Small intestine (tissue), 7 donors: ENCODE measurements at regions not wholly inside any gene's neighbourhood (a gene's known extent, or its start where the extent isn't known, plus 50 kb on each side); places are given as distances from the start of the nearest gene placed in this dataset.

Source experiments
- DNase-seq, 2 donors: peaks; one replicate each; pipeline versions ENCODE4 v3.0.0 to v3.0.0-alpha.2; 2013
- FAIRE-seq: peaks from 2 replicates; lab custom pipeline; 2012; peaks lifted over from hg19 to GRCh38; lab: Jason Lieb, UNC
- H3K27ac ChIP-seq, 3 donors: one replicate each; pipeline ENCODE4 v1.5.1; 2013; ENCODE audit warnings: low read length in 2 of 3, mild to moderate bottlenecking in 2 of 3, control low read depth in 1 of 3, inconsistent platforms in 1 of 3, low read depth in 1 of 3, moderate library complexity in 1 of 3
- H3K27me3 ChIP-seq, 3 donors: one replicate each; pipeline ENCODE4 v1.6.1; 2013; ENCODE audit warnings: low read length in 3 of 3, inconsistent platforms in 1 of 3; ENCODE audit not compliant: control insufficient read depth in 3 of 3, insufficient read depth in 3 of 3
- H3K36me3 ChIP-seq, 3 donors: one replicate each; pipeline ENCODE4 v1.6.1; 2013; ENCODE audit warnings: low read length in 3 of 3, inconsistent platforms in 1 of 3, low read depth in 1 of 3, mild to moderate bottlenecking in 1 of 3, moderate library complexity in 1 of 3; ENCODE audit not compliant: control insufficient read depth in 3 of 3, insufficient read depth in 2 of 3
- H3K4me1 ChIP-seq, 3 donors: one replicate each; pipeline ENCODE4 v1.6.1; 2013; ENCODE audit warnings: low read length in 2 of 3, inconsistent platforms in 1 of 3, low read depth in 1 of 3, mild to moderate bottlenecking in 1 of 3, moderate library complexity in 1 of 3; ENCODE audit not compliant: control insufficient read depth in 3 of 3, insufficient read depth in 2 of 3
- H3K4me3 ChIP-seq, 3 donors: one replicate each; pipeline ENCODE4 v1.5.1; 2013; ENCODE audit warnings: low read length in 3 of 3, control low read depth in 1 of 3, inconsistent platforms in 1 of 3, low read depth in 1 of 3, mild to moderate bottlenecking in 1 of 3, moderate library complexity in 1 of 3
- H3K9me3 ChIP-seq, 2 donors: one replicate each; pipeline ENCODE4 v1.6.1; 2013; ENCODE audit warnings: low read depth in 1 of 2, low read length in 1 of 2; ENCODE audit not compliant: control insufficient read depth in 2 of 2, insufficient read depth in 1 of 2
- WGBS, 3 donors: extraction: QIAGEN DNeasy Blood & Tissue Kit; methylation state at CpG; one replicate each; pipeline ENCODE4 v1.1.7; 2013; 5-methylcytosine and 5-hydroxymethylcytosine counted together
- donor health status: healthy with polysubstance abuse.
- donor health status: control.
- donor health status: control.
- donor health status: Bipolar disorder and iron deficiency.
- donor health status: healthy.

GRCh38 chr2:16019060-16019480, 78.7 kb downstream of the MYCN start:
- Histone ChIP-seq H3K4me1 (peaks cover 0 to 7% (median 0%) of the 10 kb centered on the region in 3 donors), H3K9me3 (no peaks in the 10 kb centered on the region), H3K36me3 (no peaks in the 10 kb centered on the region), H3K27ac (no peak overlapping the region), H3K27me3 (peaks cover 0 to 8% (median 2%) of the 10 kb centered on the region in 3 donors), H3K4me3 (no peak overlapping the region)
- 78 to 95% (median 89%) methylated on average over 6 of the region's 6 CpGs for WGBS, 3 donors
- FAIRE-seq (no peak), DNase-seq (no peak)

DNA sequence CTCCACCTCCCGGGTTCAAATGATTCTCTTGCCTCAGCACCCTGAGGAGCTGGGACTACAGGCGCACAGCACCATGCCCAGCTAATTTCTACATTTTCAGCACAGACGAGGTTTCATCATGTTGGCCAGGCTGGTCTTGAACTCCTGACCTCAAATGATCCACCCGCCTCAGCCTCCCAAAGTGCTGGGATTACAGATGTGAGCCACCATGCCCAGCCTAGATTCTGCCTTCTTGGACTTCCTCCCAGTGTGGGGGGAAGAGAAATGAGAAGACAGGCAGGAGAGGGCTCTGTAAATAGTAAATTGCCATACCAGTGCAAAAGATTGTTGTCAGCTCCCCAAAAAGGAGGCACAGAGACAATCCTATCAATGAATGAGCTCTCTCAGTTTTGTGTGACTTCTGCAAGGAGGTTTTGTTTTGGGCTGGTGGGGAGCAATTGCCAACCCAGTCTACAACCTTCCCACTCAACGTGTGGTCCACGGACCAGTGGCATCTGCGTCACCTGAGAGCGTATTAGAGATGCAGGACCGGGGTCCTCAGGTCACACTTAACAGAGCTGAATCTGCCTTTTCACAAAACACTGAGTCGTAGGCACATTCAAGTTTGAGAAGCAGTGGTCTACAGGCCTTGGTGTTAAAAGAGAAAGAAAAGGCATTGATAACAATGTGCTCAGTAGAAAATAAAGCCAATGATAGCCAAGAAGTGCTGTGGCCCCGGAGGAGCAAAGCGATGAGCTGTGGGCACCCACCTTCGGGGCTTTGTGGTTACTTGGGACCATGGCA, 78.1 kb downstream of the MYCN start:
- no peak overlapping the region for H3K27ac ChIP-seq
- DNase-seq (no peak), FAIRE-seq (no peak)
- WGBS, 3 donors: 90 to 93% (median 92%) methylated on average over 13 of the region's 13 CpGs
- H3K27me3 ChIP-seq: peaks cover 0 to 14% (median 2%) of the 10 kb centered on the region in 3 donors
- H3K4me3 ChIP-seq: no peak overlapping the region
- H3K9me3 ChIP-seq: no peaks in the 10 kb centered on the region
- peaks cover 0 to 13% (median 0%) of the 10 kb centered on the region in 3 donors for H3K4me1 ChIP-seq
- H3K36me3 ChIP-seq: no peaks in the 10 kb centered on the region

GRCh38 chr2:16016282-16016681, 75.9 kb downstream of the MYCN start:
- Histone ChIP-seq H3K4me1 (peaks cover 0 to 21% (median 0%) of the 10 kb centered on the region in 3 donors), H3K27ac (no peak overlapping the region), H3K9me3 (no peaks in the 10 kb centered on the region), H3K4me3 (no peak overlapping the region), H3K36me3 (no peaks in the 10 kb centered on the region), H3K27me3 (peaks cover 2 to 19% (median 2%) of the 10 kb centered on the region in 3 donors)
- WGBS, 3 donors: 94 to 100% (median 95%) methylated on average over 1 of the region's 1 CpG
- FAIRE-seq (no peak), DNase-seq (no peak)

- DNase-seq (no peak), FAIRE-seq (no peak)
- Histone ChIP-seq H3K4me3 (no peak overlapping the region), H3K27me3 (peaks cover 2 to 19% (median 2%) of the 10 kb centered on the region in 3 donors), H3K4me1 (peaks cover 0 to 21% (median 0%) of the 10 kb centered on the region in 3 donors), H3K27ac (no peak overlapping the region), H3K36me3 (no peaks in the 10 kb centered on the region), H3K9me3 (no peaks in the 10 kb centered on the region)
- WGBS, 3 donors: 32 to 60% (median 50%) methylated on average over 2 of the region's 2 CpGs
Observed at GRCh38 chr2:16015903-16016265, 75.5 kb downstream of the MYCN start.

DNA sequence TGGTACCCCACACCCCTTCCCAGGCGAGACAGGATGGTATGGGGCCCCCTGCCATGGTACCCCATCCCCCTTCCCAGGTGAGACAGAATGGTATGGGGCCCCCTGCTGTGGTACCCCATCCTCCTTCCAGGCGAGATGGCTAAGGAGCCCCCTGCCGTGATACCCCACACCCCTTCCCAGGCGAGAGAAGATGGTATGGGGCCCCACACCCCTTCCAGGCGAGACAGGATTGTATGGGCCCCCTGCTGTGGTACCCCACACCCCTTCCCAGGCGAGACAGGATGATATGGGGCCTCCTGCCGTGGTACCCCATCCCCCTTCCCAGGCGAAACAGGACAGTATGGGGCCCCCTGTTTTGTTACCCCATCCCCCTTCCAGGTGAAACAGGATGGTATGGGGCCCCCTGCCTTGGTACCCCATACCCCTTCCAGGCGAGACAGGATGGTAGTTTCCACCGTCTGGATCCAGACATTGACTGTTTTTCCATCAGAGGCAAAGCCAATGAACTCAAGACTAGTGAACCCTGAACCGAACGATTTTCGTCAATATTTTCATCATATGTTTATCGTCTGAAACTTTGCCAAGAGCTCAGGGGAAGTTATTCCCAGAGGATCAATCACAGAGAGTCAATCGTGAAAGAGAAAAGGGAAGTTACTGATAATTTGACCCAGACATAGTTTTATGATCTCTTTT, 75.0 kb downstream of the MYCN start:
- 71 to 73% (median 71%) methylated on average over 13 to 15 of the region's 15 CpGs for WGBS, 3 donors
- Histone ChIP-seq H3K9me3 (no peaks in the 10 kb centered on the region), H3K4me3 (no peak overlapping the region), H3K27me3 (peaks cover 2 to 19% (median 3%) of the 10 kb centered on the region in 3 donors), H3K4me1 (peaks cover 0 to 21% (median 0%) of the 10 kb centered on the region in 3 donors), H3K36me3 (no peaks in the 10 kb centered on the region), H3K27ac (no peak overlapping the region)
- FAIRE-seq: no peak
- DNase-seq: no peak

DNA sequence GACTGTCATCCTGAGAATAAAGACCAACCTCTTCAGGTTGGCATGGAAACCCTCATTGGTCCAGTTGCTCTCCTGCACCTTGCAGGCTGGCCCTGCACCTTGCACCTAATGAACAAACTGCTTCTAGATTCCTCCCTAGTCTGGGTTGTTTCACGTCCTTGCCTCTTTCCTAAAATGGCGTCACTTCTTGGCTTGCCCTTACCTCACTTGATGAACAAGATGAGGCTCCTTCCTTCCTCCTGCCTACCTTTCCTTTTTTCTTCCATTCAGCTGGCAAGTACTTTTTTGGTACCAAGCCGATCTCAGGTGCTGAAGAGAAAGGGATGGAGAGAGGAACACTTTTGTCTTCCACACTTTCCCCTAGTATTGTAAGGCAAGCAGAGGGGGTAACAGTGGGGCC, 74.5 kb downstream of the MYCN start:
- H3K27ac ChIP-seq: no peak overlapping the region
- H3K36me3 ChIP-seq: no peaks in the 10 kb centered on the region
- DNase-seq: no peak
- 86 to 90% (median 87%) methylated on average over 3 of the region's 3 CpGs for WGBS, 3 donors
- H3K27me3 ChIP-seq: peaks cover 2 to 19% (median 3%) of the 10 kb centered on the region in 3 donors
- H3K4me1 ChIP-seq: peaks cover 0 to 21% (median 0%) of the 10 kb centered on the region in 3 donors
- H3K4me3 ChIP-seq: no peak overlapping the region
- no peak for FAIRE-seq
- H3K9me3 ChIP-seq: no peaks in the 10 kb centered on the region

- peaks cover 2 to 19% (median 3%) of the 10 kb centered on the region in 3 donors for H3K27me3 ChIP-seq
- DNase-seq (peak; percentile 31 to 47), FAIRE-seq (no peak)
- no peaks in the 10 kb centered on the region for H3K36me3 ChIP-seq
- H3K27ac ChIP-seq: no peak overlapping the region
- no peak overlapping the region for H3K4me3 ChIP-seq
- WGBS, 3 donors: 8 to 42% (median 23%) methylated on average over 29 to 32 of the region's 32 CpGs
- H3K4me1 ChIP-seq: peaks cover 0 to 21% (median 0%) of the 10 kb centered on the region in 3 donors
- no peaks in the 10 kb centered on the region for H3K9me3 ChIP-seq
Observed at GRCh38 chr2:16014041-16014787, 73.9 kb downstream of the MYCN start.

- peaks cover 0 to 21% (median 0%) of the 10 kb centered on the region in 3 donors for H3K4me1 ChIP-seq
- DNase-seq (no peak), FAIRE-seq (no peak)
- no peak overlapping the region for H3K4me3 ChIP-seq
- H3K27me3 ChIP-seq: peaks cover 2 to 19% (median 3%) of the 10 kb centered on the region in 3 donors
- no peaks in the 10 kb centered on the region for H3K9me3 ChIP-seq
- no peaks in the 10 kb centered on the region for H3K36me3 ChIP-seq
- WGBS, 3 donors: 25 to 37% (median 31%) methylated on average over 20 of the region's 20 CpGs
- no peak overlapping the region for H3K27ac ChIP-seq
Observed at GRCh38 chr2:16013359-16013911, 73.1 kb downstream of the MYCN start.
